HCT116 (cell line): ENCODE measurements at regions not wholly inside any gene's neighbourhood (a gene's known extent, or its start where the extent isn't known, plus 50 kb on each side); places are given as distances from the start of the nearest gene placed in this dataset.

Experiments
- CTCF ChIP-seq, 3 experiments: fragments of 200-600 bp in 1 of 3; sonication (generic) in 1 of 3; IDR thresholded peaks in 2 of 3; conservative IDR thresholded peaks in 1 of 3; 2 replicates each; pipeline ENCODE4 v1.5.1; 2012 to 2017; ENCODE audit warnings: low read depth in 2 of 3, low read length in 2 of 3, antibody characterized with exemption in 1 of 3, borderline replicate concordance in 1 of 3, control low read depth in 1 of 3, mild to moderate bottlenecking in 1 of 3, mixed read lengths in 1 of 3, mixed run types in 1 of 3, moderate library complexity in 1 of 3; ENCODE audit not compliant: insufficient read depth in 1 of 3
- EZH2 ChIP-seq: fragments of 200-600 bp; sonication (generic); IDR thresholded peaks from 2 replicates; pipeline ENCODE4 v1.6.1; 2017; ENCODE audit warnings: antibody characterized with exemption, mixed run types
- JUND ChIP-seq: IDR thresholded peaks from 2 replicates; pipeline ENCODE4 v1.6.1; 2012
- MAX ChIP-seq: IDR thresholded peaks from 2 replicates; pipeline ENCODE4 v1.6.1; 2012
- POLR2A ChIP-seq: IDR thresholded peaks from 2 replicates; pipeline ENCODE4 v1.7.0; 2011; ENCODE audit warnings: borderline replicate concordance; ENCODE audit not compliant: insufficient read depth, insufficient read length; ENCODE audit errors: extremely low read depth
- POLR2AphosphoS5 ChIP-seq: IDR thresholded peaks from 2 replicates; pipeline ENCODE4 v1.6.1; 2011; ENCODE audit warnings: mild to moderate bottlenecking, low read depth, low read length, moderate library complexity
- RAD21 ChIP-seq: IDR thresholded peaks from 2 replicates; pipeline ENCODE4 v1.6.1; 2012; ENCODE audit warnings: low read depth, mild to moderate bottlenecking
- REST ChIP-seq: IDR thresholded peaks from 2 replicates; pipeline ENCODE4 v1.6.1; 2012; ENCODE audit warnings: low read depth
- YY1 ChIP-seq: IDR thresholded peaks from 2 replicates; pipeline ENCODE4 v1.6.1; 2011; ENCODE audit warnings: low read length, low read depth, moderate library complexity, mild to moderate bottlenecking; ENCODE audit not compliant: insufficient replicate concordance; ENCODE audit errors: extremely low read depth
- ZBTB33 ChIP-seq: IDR thresholded peaks from 2 replicates; pipeline ENCODE4 v1.6.1; 2011; ENCODE audit warnings: mild to moderate bottlenecking, low read length, moderate library complexity; ENCODE audit not compliant: insufficient replicate concordance; ENCODE audit errors: extremely low read depth
- ZFX ChIP-seq: fragments of 450-650 bp; IDR thresholded peaks from 2 replicates; pipeline ENCODE4 v1.6.1; 2017

- no peak for TF ChIP-seq CTCF (IDR thresholded peaks at IDR 0.05 in 2 of 3, conservative IDR thresholded peaks at IDR 0.05 in 1 of 3; ENCODE audit: borderline replicate concordance in 1 of 3, insufficient read depth in 1 of 3, low read depth in 2 of 3, low read length in 2 of 3)
- TF ChIP-seq EZH2, result no peak
- no peak for TF ChIP-seq MAX
- no peak for TF ChIP-seq ZBTB33
- no peak for TF ChIP-seq POLR2AphosphoS5
- no peak for TF ChIP-seq REST
- TF ChIP-seq RAD21, result no peak
- no peak for TF ChIP-seq ZFX
- no peak for TF ChIP-seq POLR2A
- no peak for TF ChIP-seq YY1
- TF ChIP-seq JUND, result no peak
Observed at GRCh38 chr5:173762045-173762444, 126.1 kb upstream of the CPEB4 start.
